CD4-positive, alpha-beta T cell treated with Interleukin-2 at 100 ng/mL for 4 hours (primary cell): ENCODE measurements at regions not wholly inside any gene's neighbourhood (a gene's known extent, or its start where the extent isn't known, plus 50 kb on each side); places are given as distances from the start of the nearest gene placed in this dataset.

Experiments used
- DNase-seq: peaks from one replicate; pipeline ENCODE4 v3.0.0-alpha.2; 2020; ENCODE audit warnings: low spot score

GRCh38 chr11:116532066-116532465 lies 240.7 kb downstream of the BUD13 start:
- no peak for DNase-seq

- DNase-seq: no peak
Measured at GRCh38 chr11:116530705-116531104, 242.1 kb downstream of the BUD13 start.

GRCh38 chr11:116529271-116529670 lies 243.5 kb downstream of the BUD13 start:
- DNase-seq: no peak

- DNase-seq: no peak
Measured at GRCh38 chr11:116527180-116527991, 245.4 kb downstream of the BUD13 start.

- DNase-seq: no peak
Measured at GRCh38 chr11:116525961-116526495, 246.8 kb downstream of the BUD13 start.

- no peak for DNase-seq
Measured at GRCh38 chr11:116519499-116519898, 253.3 kb downstream of the BUD13 start.

- no peak for DNase-seq
Measured at GRCh38 chr11:116518141-116518540, 254.6 kb downstream of the BUD13 start.

- no peak for DNase-seq
Measured at GRCh38 chr11:116517584-116517983, 255.2 kb downstream of the BUD13 start.

GRCh38 chr11:116517077-116517476 lies 255.7 kb downstream of the BUD13 start:
- no peak for DNase-seq

- no peak for DNase-seq
Measured at GRCh38 chr11:116515664-116516184, 257.1 kb downstream of the BUD13 start.

GRCh38 chr11:116513894-116514293 lies 258.9 kb downstream of the BUD13 start:
- DNase-seq: no peak

GRCh38 chr11:116513278-116513823 lies 259.4 kb downstream of the BUD13 start:
- no peak for DNase-seq

GRCh38 chr11:116512841-116513240 lies 259.9 kb downstream of the BUD13 start:
- no peak for DNase-seq

- DNase-seq: no peak
Measured at GRCh38 chr11:116511684-116512083, 261.1 kb downstream of the BUD13 start.

- no peak for DNase-seq
Measured at GRCh38 chr11:116510886-116511650, 261.7 kb downstream of the BUD13 start.

- no peak for DNase-seq
Measured at GRCh38 chr11:116510166-116510565, 262.6 kb downstream of the BUD13 start.

- DNase-seq: no peak
Measured at GRCh38 chr11:116509551-116509950, 263.2 kb downstream of the BUD13 start.

- no peak for DNase-seq
Measured at GRCh38 chr11:116507849-116508695, 264.7 kb downstream of the BUD13 start.

GRCh38 chr11:116507016-116507415 lies 265.8 kb downstream of the BUD13 start:
- DNase-seq: no peak

GRCh38 chr11:116506263-116506825 lies 266.4 kb downstream of the BUD13 start:
- DNase-seq: no peak
